HG03060 (cell line): ENCODE measurements at regions not wholly inside any gene's neighbourhood (a gene's known extent, or its start where the extent isn't known, plus 50 kb on each side); places are given as distances from the start of the nearest gene placed in this dataset.

Experiments used
- ATAC-seq: cut with Tn5 transposase; IDR thresholded peaks from one replicate; pipeline ENCODE4 v1.9.1; 2021; ENCODE audit warnings: low read depth, moderate number of reproducible peaks; ENCODE audit not compliant: unreplicated experiment

- no peak for ATAC-seq
Measured at GRCh38 chr10:33461295-33461640, 126.8 kb upstream of the NRP1 start.

DNA sequence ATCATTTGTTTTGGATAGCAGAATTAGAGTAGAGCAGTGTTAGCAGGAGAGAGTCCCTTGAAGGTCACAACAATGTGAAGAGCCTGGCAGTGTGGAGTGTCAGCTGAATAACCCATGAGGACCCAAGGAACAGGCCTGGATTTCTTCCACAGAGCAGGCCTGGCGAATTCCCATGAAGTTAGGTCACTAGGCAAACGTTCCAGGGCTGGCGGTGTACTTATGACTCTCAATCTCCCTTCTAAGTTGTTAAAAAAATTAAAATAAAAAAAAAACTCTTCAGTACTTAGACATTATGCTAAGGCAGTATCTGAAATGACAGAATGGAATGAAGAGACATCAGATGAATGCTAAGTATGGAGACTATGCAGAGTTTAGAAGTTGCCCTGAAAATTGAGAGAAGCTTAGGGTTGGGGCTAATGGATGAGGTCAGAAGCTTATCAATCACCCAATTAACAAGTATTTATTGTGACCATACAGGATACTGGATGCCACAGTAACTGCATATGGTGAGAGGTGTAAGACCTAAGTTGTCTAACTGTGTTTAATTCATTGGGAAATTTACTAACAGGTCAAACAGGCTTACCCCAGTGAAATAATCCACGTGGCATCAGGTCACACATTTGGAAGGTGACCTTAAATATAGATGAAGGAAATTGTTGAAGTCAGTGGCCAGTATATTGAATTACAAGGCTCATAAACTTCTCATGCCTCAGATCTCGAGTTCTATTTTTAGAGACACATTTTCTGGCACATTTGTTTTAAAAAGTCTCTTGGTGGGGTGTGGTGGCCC is 126.2 kb upstream of the NRP1 start:
- no peak for ATAC-seq

DNA sequence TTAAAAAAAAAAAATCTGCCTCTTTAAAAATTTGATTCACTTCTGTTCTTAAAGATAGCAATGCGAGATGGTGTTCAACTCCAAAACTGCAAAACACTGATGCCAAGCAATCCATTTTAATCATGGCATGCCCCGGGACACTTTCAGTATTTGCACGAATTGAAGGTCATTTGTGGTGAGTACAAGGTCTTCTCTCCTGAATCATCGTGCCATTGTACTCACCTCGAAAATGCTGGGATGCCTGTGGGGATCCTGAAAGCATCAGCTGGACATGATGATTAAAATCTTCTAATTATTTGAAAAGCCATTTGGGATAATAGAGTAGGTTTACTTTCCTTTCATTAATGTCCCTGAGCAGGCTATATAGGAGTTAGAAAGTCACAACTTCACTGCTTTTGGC is 125.1 kb upstream of the NRP1 start:
- ATAC-seq = no peak

DNA sequence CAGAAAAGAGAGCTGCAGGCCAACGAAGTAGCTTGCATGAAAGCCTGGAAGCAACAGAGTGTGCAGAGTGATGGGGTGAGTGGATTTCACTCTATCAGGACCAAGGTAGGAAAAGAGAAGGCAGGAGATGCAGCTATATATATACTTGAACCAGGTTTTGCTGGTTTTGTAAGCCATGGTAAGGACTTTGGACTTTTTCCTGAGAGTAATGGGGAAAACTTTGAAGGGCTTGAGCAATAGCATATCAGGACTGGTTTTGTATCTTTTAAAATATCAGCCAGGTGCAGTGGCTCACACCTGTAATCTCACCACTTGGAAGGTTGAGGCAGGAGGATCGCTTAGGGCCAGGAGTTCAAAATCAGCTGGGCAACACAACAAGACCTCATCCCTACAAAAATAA is 120.6 kb upstream of the NRP1 start:
- ATAC-seq = no peak

DNA sequence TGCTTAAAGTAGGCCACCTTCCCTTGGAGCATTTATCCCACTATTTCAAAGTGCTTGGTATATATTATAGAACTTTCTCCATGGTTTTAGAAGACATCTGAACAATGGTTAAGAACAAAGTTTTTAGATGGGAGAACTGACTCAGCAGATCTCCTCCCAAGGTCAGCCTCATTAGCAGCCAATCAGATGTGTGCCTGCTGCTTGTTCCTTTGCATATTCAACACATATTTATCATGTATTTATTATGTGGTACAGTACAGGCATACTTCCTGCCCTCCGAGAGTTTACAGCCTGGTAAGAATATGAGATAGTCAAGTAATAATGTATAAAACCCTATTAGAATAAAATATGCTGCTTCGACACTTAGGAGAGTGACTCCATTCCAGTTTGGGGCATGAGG is 120.1 kb upstream of the NRP1 start:
- ATAC-seq = no peak

GRCh38 chr10:33453081-33454025 is 118.9 kb upstream of the NRP1 start:
- ATAC-seq = no peak

- no peak for ATAC-seq
Measured at GRCh38 chr10:33448421-33449140, 114.1 kb upstream of the NRP1 start.

- ATAC-seq = no peak
Measured at GRCh38 chr10:33441561-33441960, 107.1 kb upstream of the NRP1 start.

- no peak for ATAC-seq
Measured at GRCh38 chr10:33434933-33435332, 100.5 kb upstream of the NRP1 start.

- ATAC-seq = no peak
Measured at GRCh38 chr10:33428682-33429081, 94.2 kb upstream of the NRP1 start.

DNA sequence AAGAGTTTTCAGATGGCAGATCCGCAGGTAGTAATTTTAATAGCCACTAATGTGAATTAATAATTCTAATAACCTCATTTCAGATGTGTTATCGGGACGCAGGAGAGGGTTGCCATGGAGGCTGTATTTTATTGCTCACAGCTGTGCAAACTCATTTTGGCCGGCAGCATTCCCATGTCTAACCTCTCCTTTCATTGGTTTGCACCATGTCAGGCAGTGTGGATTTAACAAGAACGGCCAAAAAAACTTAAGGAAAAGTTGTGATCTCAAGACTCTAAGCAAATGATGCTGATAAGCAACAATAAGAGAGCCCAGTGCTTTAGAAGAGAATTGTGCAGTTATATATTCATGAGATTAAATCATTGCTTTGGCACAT is 88.7 kb upstream of the NRP1 start:
- ATAC-seq = no peak

DNA sequence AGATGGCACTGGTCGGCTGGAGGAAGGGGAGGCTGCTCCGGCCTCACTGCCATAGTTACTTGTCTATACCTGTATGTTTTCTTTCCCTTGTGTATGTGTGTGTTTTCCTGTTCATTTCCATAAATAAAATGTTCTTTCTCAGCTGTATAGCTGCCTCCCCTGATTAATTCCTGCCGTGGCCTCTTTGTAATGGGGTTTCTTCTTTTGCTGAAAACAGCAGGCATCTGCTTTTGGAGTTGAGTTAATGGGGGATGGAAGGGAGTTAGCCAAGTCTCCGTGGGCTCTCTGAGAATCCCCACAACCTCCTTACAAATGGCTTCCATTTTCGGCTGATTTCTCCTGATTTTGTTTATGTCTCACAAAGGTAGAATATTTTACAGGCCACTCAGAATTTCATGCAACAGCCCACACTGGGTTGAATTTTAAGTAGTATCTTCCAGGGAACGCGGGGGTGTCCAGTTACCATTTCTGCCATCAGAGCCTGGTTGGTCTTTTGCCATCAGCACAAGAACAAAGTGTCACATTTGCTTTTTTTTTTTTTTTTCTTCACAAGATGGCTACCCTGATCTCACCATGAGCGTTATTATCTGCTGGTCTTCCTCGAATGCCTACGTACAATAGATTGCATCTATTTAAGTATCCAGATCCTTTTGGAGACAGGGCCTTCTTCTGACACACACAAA is 88.1 kb upstream of the NRP1 start:
- no peak for ATAC-seq

GRCh38 chr10:33421789-33422462 is 87.5 kb upstream of the NRP1 start:
- no peak for ATAC-seq

- no peak for ATAC-seq
Measured at GRCh38 chr10:33419311-33419710, 84.8 kb upstream of the NRP1 start.

DNA sequence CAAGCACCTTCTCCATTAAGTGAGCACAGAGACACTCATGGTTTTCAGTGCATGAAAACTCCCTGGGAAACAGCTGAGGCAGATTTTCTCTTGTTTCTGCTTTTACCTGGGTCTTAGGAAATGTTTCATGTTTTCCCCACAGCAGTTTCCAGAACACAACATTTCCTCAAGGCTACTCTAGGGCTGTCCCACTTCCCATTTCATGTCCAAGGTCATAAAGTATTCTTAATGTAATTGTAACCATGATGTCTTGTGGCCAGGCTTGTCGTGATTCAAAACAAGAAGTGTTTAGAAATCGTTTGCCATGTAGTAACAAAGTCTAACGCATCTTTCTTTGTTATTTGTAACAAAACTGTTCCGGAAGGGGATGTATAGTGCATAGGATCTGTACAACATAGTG is 83.8 kb upstream of the NRP1 start:
- no peak for ATAC-seq

DNA sequence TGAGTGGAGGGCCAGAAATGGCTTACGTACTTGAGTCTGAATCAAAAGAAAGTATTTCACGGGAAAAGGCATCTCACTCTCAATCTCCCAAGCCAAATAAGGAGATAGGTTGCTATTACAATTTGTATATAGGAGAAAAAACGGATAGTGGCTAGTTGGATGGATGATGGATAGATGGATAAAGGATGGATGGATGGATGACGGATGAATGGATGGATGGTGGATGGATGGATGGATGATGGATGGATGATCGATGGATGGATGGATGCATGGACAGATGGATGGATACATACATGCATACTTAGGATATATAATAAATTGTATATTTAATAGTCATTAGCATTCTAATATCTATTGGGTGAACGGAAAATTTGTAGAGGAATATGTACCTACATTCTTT is 82.2 kb upstream of the NRP1 start:
- no peak for ATAC-seq

- ATAC-seq = no peak
Measured at GRCh38 chr10:33416209-33416608, 81.7 kb upstream of the NRP1 start.

DNA sequence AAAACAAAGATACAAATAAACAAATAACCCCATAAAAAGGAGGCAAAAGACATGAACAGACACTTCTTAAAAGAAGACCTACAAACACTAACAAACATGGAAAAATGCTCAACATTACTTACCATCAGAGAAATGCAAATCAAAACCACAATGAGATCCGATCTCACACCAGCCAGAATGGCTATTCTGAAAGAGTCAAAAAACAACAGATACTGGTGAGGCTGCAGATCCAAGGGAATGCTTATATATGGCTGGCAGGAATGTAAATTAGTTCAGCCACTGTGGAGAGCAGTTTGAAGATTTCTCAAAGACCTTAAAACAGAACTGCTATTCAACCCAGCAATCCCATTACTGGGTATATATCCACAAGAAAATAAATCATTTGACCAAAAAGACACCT is 80.4 kb upstream of the NRP1 start:
- ATAC-seq = no peak

GRCh38 chr10:33412653-33413361 is 78.3 kb upstream of the NRP1 start:
- ATAC-seq = no peak

DNA sequence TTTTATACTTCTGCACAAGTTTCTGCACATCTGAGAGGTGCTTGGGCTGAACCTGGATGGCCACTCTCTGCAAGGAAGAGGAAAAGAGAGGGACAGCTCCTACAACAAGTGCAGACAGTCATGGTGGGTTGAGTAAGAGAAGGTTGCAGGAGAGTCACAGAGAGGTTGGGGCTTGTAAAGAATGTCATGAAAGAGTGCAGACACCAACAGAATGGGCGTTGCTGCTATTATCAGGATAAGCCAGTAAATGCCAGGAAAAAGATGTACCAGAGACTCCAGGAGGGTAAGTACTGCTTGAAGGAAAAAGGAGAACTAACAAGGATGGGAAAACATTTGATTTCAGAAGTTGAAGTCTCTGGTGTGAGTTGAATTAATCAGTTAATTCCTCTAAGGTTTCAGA is 77.8 kb upstream of the NRP1 start:
- ATAC-seq = no peak
